IMR-90 (cell line): ENCODE measurements at regions not wholly inside any gene's neighbourhood (a gene's known extent, or its start where the extent isn't known, plus 50 kb on each side); places are given as distances from the start of the nearest gene placed in this dataset.

ENCODE experiments used
- ATAC-seq: fragments of 200-7000 bp; cut with Tn5 transposase; 2 replicates; pipeline ENCODE4 v1.9.1; 2020; ENCODE audit warnings: low read depth, mild to moderate bottlenecking, moderate library complexity
- BruUV-seq: library from RNA; stranded (reverse); fragments of 400-500 nt; replicated peaks from 2 replicates; lab custom pipeline; 2021; lab: Mats Ljungman, UMichigan
- CTCF ChIA-PET: fragments of 300-600 bp; formaldehyde crosslinking; extraction: SDS; loops from one replicate; lab custom pipeline; 2021; ENCODE audit warnings: antibody characterized with exemption; lab: Yijun Ruan, JAX
- POLR2A ChIA-PET: fragments of 300-600 bp; sonication (Branson Sonifier 250); formaldehyde crosslinking; loops from one replicate; lab custom pipeline; 2022; ENCODE audit warnings: antibody characterized with exemption; ENCODE audit not compliant: unreplicated experiment; lab: Charles Lee
- DNase-seq: peaks from one replicate; pipeline ENCODE4 v3.0.0; 2013
- H2AFZ ChIP-seq: replicated peaks from 2 replicates; pipeline ENCODE3; 2013; ENCODE audit warnings: low read length, mild to moderate bottlenecking; ENCODE audit not compliant: poor library complexity
- H2AK5ac ChIP-seq: 2 replicates; pipeline ENCODE4 v1.6.1; 2013; ENCODE audit warnings: low read depth, low read length, inconsistent platforms
- H2AK9ac ChIP-seq: replicated peaks from 2 replicates; pipeline ENCODE3; 2013; ENCODE audit warnings: mild to moderate bottlenecking, low read depth, low read length, moderate library complexity; ENCODE audit not compliant: poor library complexity
- H2BK120ac ChIP-seq: 2 replicates; pipeline ENCODE4 v1.6.1; 2013; ENCODE audit warnings: low read depth, low read length, inconsistent platforms
- H2BK15ac ChIP-seq: 3 replicates; pipeline ENCODE4 v1.6.1; 2013; ENCODE audit warnings: low read depth, low read length, inconsistent platforms
- H2BK20ac ChIP-seq: 2 replicates; pipeline ENCODE4 v1.6.1; 2013; ENCODE audit warnings: low read depth, mild to moderate bottlenecking, inconsistent platforms, low read length, moderate library complexity
- H2BK5ac ChIP-seq: 2 replicates; pipeline ENCODE4 v1.6.1; 2013; ENCODE audit warnings: mild to moderate bottlenecking, low read depth, low read length, inconsistent platforms; ENCODE audit not compliant: poor library complexity, severe bottlenecking
- H3K14ac ChIP-seq: replicated peaks from 2 replicates; pipeline ENCODE4 v1.6.1; 2013; ENCODE audit warnings: low read depth, low read length, inconsistent platforms
- H3K18ac ChIP-seq: 2 replicates; pipeline ENCODE4 v1.6.1; 2013; ENCODE audit warnings: low read depth, low read length, control low read depth
- H3K23ac ChIP-seq: 2 replicates; pipeline ENCODE4 v1.6.1; 2013; ENCODE audit warnings: low read depth, low read length, inconsistent platforms
- H3K27ac ChIP-seq: 2 replicates; pipeline ENCODE4 v1.5.1; 2013; ENCODE audit warnings: mild to moderate bottlenecking, control low read depth, low read length; ENCODE audit not compliant: insufficient read depth
- H3K27me3 ChIP-seq: 2 replicates; pipeline ENCODE4 v1.6.1; 2013; ENCODE audit warnings: low read length; ENCODE audit not compliant: control insufficient read depth, insufficient read depth
- H3K36me3 ChIP-seq: 2 replicates; pipeline ENCODE4 v1.6.1; 2013; ENCODE audit warnings: low read length, mixed read lengths; ENCODE audit not compliant: control insufficient read depth, insufficient read depth
- H3K4ac ChIP-seq: 2 replicates; pipeline ENCODE4 v1.6.1; 2013; ENCODE audit warnings: low read depth, low read length, inconsistent platforms
- H3K4me1 ChIP-seq: 2 replicates; pipeline ENCODE4 v1.6.1; 2013; ENCODE audit warnings: low read length, mixed read lengths; ENCODE audit not compliant: control insufficient read depth, insufficient read depth
- H3K4me2 ChIP-seq: 2 replicates; pipeline ENCODE4 v1.6.1; 2013; ENCODE audit warnings: low read depth, mild to moderate bottlenecking, control low read depth, low read length, moderate library complexity
- H3K4me3 ChIP-seq: 2 replicates; pipeline ENCODE4 v1.5.1; 2013; ENCODE audit warnings: low read depth, mild to moderate bottlenecking, control low read depth, low read length, moderate library complexity; ENCODE audit not compliant: insufficient read depth
- H3K56ac ChIP-seq: 2 replicates; pipeline ENCODE4 v1.6.1; 2013; ENCODE audit warnings: low read length, inconsistent platforms; ENCODE audit not compliant: insufficient read depth; ENCODE audit errors: extremely low read depth
- H3K79me1 ChIP-seq, 2 experiments: 2 replicates each; pipeline ENCODE4 v1.6.1; 2013; ENCODE audit warnings: low read length in 2 of 2, inconsistent platforms in 1 of 2, low read depth in 1 of 2
- H3K9ac ChIP-seq: 2 replicates; pipeline ENCODE4 v1.6.1; 2013; ENCODE audit warnings: low read depth, low read length, control low read depth
- H3K9me1 ChIP-seq: 2 replicates; pipeline ENCODE4 v1.6.1; 2013; ENCODE audit warnings: low read length, inconsistent platforms; ENCODE audit not compliant: insufficient read depth
- H3K9me3 ChIP-seq: 2 replicates; pipeline ENCODE4 v1.6.1; 2013; ENCODE audit warnings: low read length; ENCODE audit not compliant: control insufficient read depth, insufficient read depth
- H4K20me1 ChIP-seq: 2 replicates; pipeline ENCODE4 v1.6.1; 2013; ENCODE audit warnings: low read length, inconsistent platforms; ENCODE audit not compliant: insufficient read depth
- H4K5ac ChIP-seq: 2 replicates; pipeline ENCODE4 v1.6.1; 2013; ENCODE audit warnings: mild to moderate bottlenecking, low read depth, low read length, control low read depth
- H4K8ac ChIP-seq, 2 experiments: 2 replicates each; pipeline ENCODE4 v1.6.1; 2013; ENCODE audit warnings: low read depth in 2 of 2, low read length in 2 of 2, control low read depth in 1 of 2, inconsistent platforms in 1 of 2
- H4K91ac ChIP-seq: 2 replicates; pipeline ENCODE4 v1.6.1; 2013; ENCODE audit warnings: low read depth, low read length, inconsistent platforms; ENCODE audit not compliant: insufficient read depth
- MAZ ChIP-seq: IDR thresholded peaks from 2 replicates; pipeline ENCODE4 v1.6.1; 2012; ENCODE audit warnings: low read depth, mild to moderate bottlenecking, low read length, improper control_type of control experiment, moderate library complexity, borderline replicate concordance
- RAD21 ChIP-seq: IDR thresholded peaks from 2 replicates; pipeline ENCODE4 v1.6.1; 2012; ENCODE audit warnings: low read length, improper control_type of control experiment
- RFX5 ChIP-seq: IDR thresholded peaks from 2 replicates; pipeline ENCODE4 v1.8.0; 2012; ENCODE audit warnings: low read depth, mild to moderate bottlenecking, low read length, moderate library complexity
- WGBS, 2 experiments: methylation state at CpG; one replicate each; pipeline versions ENCODE4 v1.1.5 to v1.1.7; 2013; ENCODE audit warnings: missing lambda C conversion rate in 2 of 2; ENCODE audit not compliant: insufficient read length in 1 of 2; ENCODE audit errors: extremely low coverage in 2 of 2; 5-methylcytosine and 5-hydroxymethylcytosine counted together
- dilution Hi-C: fragments of 300-500 bp; cut with HindIII; formaldehyde crosslinking; loops from one replicate; pipeline ENCODE4 v1.14.3; 2018; ENCODE audit warnings: low sequenced_read_pairs; ENCODE audit not compliant: unreplicated experiment
- in situ Hi-C: fragments of 300-500 bp; cut with MboI; formaldehyde crosslinking; loops from 3 replicates; pipeline ENCODE4 v1.14.3; 2019; ENCODE audit warnings: low sequenced_read_pairs, inconsistent platforms, mixed read lengths
- intact Hi-C: fragments of 100-400 bp; cut with micrococcal nuclease; formaldehyde crosslinking; loops from 2 replicates; pipeline ENCODE4 v1.10.0; 2022

DNA sequence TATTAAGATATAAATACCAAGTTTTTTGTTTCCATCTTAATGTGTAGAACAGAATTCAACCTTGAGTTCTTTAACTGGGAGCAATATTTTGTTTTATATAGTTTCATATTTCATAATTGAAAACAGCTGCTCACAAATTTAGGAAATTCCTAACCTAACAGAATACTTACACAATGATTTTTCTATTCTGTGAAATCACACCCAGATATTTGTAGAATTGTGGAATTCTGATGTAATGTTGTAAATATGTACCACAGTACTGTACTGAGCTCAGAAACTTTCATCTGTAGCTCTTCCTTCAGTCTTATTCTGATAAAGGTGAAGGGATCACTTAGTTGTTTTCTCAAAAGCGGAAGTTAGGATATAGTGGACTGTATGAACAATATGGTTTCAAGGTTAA lies 143.4 kb upstream of the GLI3 start:
- no TSS peak for BruUV-seq
- Histone ChIP-seq H3K18ac (no peak overlapping the region), H4K91ac (no peak overlapping the region), H3K4me3 (no peak overlapping the region), H3K4ac (no peak overlapping the region), H2AK5ac (no peak overlapping the region), H4K8ac (no peak overlapping the region), H2BK15ac (no peak overlapping the region), H2AK9ac (no peak overlapping the region), H3K14ac (no peak overlapping the region), H3K9me1 (no peaks in the 10 kb centered on the region), H3K27me3 (no peaks in the 10 kb centered on the region), H2BK5ac (no peak overlapping the region), H3K56ac (no peak overlapping the region), H4K5ac (no peak overlapping the region), H3K4me1 (no peaks in the 10 kb centered on the region), H3K36me3 (no peaks in the 10 kb centered on the region), H4K20me1 (no peaks in the 10 kb centered on the region), H2BK120ac (no peak overlapping the region), H3K9ac (no peak overlapping the region), H3K27ac (no peak overlapping the region), H3K9me3 (no peaks in the 10 kb centered on the region), H3K23ac (no peak overlapping the region), H2AFZ (no peak overlapping the region), H2BK20ac (no peak overlapping the region), H3K79me1 (no peaks in the 10 kb centered on the region), H3K4me2 (no peak overlapping the region)
- dilution Hi-C loops (no loop called here), in situ Hi-C loops (no loop called here), intact Hi-C loops (no loop called here)
- no CpG with 5 or more reads among the region's 1 CpG for WGBS, 2 experiments
- CTCF ChIA-PET = no interaction called here
- DNase-seq (no peak), ATAC-seq (no peak)
- TF ChIP-seq MAZ (no peak), RAD21 (no peak), RFX5 (no peak)
- POLR2A ChIA-PET = no interaction called here
